ENCODE measurements at regions not wholly inside any gene's neighbourhood (a gene's known extent, or its start where the extent isn't known, plus 50 kb on each side); places are given as distances from the start of the nearest gene placed in this dataset.

DNA sequence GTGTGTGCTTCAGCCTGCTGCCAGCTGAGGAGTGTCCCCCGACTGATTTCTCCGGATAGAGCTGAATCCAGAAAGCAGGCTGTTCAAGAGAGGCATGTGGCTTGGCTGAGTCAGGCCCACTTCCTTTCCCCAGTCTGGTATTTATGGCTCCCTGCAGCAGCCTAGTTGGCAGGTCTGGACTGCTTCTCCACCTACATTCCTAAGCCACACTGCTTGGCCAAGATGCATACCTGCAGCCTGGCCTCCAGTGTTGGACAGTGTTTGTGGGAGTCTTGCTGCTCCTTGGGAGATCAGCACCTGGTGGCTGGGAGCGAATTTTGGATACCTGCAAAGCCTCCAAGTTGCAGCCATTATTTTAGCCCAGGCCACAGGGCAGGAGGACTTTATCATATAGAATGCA is 670.8 kb downstream of the ACTL7B start:
- no peaks in the 10 kb centered on the region for H3K36me3 ChIP-seq (ENCODE audit: insufficient read depth, low read length)

DNA sequence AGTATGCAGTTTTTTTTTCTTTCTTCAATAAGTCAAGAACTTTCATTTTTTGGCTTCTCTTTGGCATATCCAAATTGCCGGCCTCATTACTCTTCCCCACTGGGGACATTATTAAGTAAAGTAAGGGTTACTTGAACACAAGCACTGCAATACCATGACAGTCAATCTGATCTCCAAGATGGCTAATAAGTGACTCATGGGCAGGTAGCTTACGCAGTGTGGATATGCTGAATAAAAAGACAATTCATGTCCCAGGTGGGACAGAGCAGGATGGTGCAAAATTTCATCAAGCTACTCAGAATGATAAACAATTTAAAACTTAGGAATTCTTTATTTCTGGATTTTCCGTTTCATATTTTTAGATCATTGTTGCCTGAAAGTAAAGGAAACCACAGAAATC is 671.8 kb downstream of the ACTL7B start:
- no peak overlapping the region for H3K9ac ChIP-seq (ENCODE audit: low read depth, low read length)
- no peaks in the 10 kb centered on the region for H3K36me3 ChIP-seq (ENCODE audit: insufficient read depth, low read length)
- H3K9me3 ChIP-seq (ENCODE audit: control insufficient read depth, insufficient read depth, low read length), result no peaks in the 10 kb centered on the region
- peaks cover 3% of the 10 kb centered on the region; the same call in 1 of the 2 replicates for H3K4me1 ChIP-seq (ENCODE audit: insufficient read depth, low read length)

More for the DNA sequence above, 670.8 kb downstream of the ACTL7B start:
- Histone ChIP-seq H3K4me1 (ENCODE audit: insufficient read depth, low read length) (peaks cover 3% of the 10 kb centered on the region; the same call in 1 of the 2 replicates), H3K9me3 (ENCODE audit: control insufficient read depth, insufficient read depth, low read length) (no peaks in the 10 kb centered on the region), H3K9ac (ENCODE audit: low read depth, low read length) (no peak overlapping the region)

DNA sequence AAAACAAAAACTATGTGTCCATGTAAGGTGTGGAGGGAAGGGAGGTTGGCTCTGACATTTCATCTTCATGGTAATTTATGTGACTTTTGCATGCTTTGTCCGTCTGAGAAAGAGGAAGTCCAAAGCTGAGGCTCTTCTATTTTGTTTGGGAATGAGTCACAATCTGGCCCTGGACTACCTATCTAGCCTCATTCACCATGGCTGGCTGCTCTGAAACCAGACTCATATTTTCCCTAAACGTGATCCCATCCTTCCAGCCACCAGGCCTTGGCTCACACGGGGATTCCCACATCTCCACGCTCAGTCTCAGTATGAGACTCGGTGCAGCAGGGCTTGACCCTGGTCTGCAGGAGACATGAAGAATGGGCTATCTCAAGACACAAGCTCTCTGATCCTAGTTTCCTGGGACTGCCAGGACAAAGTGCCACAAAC is 672.8 kb downstream of the ACTL7B start:
- Histone ChIP-seq H3K9me3 (ENCODE audit: control insufficient read depth, insufficient read depth, low read length) (no peaks in the 10 kb centered on the region), H3K4me1 (ENCODE audit: insufficient read depth, low read length) (no peaks in the 10 kb centered on the region), H3K9ac (ENCODE audit: low read depth, low read length) (no peak overlapping the region), H3K36me3 (ENCODE audit: insufficient read depth, low read length) (no peaks in the 10 kb centered on the region)

DNA sequence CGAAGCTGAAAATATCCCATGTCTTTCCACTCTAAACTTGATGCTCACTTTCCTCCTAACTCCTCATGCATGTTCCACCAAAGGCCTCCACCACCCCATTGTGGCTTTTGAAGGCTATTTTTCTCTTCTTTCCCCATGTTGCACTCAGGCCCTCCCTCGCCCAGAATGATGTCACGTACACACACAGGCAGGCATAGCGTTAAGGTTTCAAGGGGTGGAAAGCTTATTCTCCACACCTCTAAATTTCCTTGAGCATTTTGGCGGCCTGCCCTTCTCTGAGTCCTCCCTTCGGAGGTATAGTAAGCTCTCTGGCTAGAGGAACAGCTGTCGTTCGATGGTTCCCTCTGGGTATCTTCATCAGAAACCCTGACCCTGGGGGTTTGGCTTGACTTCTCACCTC is 673.5 kb downstream of the ACTL7B start:
- H3K9me3 ChIP-seq (ENCODE audit: control insufficient read depth, insufficient read depth, low read length), result no peaks in the 10 kb centered on the region
- no peaks in the 10 kb centered on the region for H3K36me3 ChIP-seq (ENCODE audit: insufficient read depth, low read length)
- H3K4me1 ChIP-seq (ENCODE audit: insufficient read depth, low read length), result no peaks in the 10 kb centered on the region
- no peak overlapping the region for H3K9ac ChIP-seq (ENCODE audit: low read depth, low read length)

DNA sequence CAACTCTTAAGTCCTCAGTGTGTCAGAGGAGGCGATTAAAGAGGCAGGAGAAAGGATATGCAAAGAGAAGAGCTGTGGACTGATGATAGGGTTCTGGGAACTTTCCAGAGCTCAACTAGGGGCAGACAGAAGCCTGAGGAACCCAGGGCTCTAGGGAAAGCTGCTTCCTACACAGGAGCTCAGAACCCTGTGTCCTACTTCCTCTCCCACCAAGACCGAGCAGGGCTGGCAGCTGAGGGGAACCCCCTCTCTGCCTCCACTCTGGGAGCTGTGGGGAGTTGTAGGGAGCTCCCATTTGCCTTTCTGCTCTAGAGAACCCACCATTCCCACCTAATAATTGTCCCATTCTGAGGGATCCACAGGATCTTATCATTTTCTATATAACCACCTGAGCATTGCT is 674.3 kb downstream of the ACTL7B start:
- H3K9ac ChIP-seq (ENCODE audit: low read depth, low read length), result no peak overlapping the region
- no peaks in the 10 kb centered on the region for H3K9me3 ChIP-seq (ENCODE audit: control insufficient read depth, insufficient read depth, low read length)
- H3K36me3 ChIP-seq (ENCODE audit: insufficient read depth, low read length), result no peaks in the 10 kb centered on the region
- no peaks in the 10 kb centered on the region for H3K4me1 ChIP-seq (ENCODE audit: insufficient read depth, low read length)

DNA sequence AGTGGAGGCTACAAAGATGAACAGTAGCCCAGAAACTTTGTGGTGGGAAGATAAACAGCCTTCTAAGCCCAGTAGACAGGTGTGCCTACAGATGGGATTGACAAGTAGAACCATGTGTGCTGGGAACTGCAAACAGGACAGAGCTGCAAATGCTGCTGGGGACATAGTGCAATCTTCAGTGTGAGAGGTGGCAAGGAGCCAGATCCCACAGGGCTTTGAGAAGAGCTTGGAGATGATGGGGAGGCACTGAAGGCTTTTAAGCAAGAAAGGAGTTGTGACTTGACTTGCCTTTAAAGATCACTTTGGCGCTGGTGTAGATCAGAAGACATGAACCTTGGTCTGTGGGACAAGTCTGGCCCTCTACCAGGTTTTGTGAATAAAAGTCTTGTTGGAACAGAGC is 675.2 kb downstream of the ACTL7B start:
- no peaks in the 10 kb centered on the region for H3K4me1 ChIP-seq (ENCODE audit: insufficient read depth, low read length)
- H3K9me3 ChIP-seq (ENCODE audit: control insufficient read depth, insufficient read depth, low read length), result no peaks in the 10 kb centered on the region
- no peaks in the 10 kb centered on the region for H3K36me3 ChIP-seq (ENCODE audit: insufficient read depth, low read length)
- no peak overlapping the region for H3K9ac ChIP-seq (ENCODE audit: low read depth, low read length)

DNA sequence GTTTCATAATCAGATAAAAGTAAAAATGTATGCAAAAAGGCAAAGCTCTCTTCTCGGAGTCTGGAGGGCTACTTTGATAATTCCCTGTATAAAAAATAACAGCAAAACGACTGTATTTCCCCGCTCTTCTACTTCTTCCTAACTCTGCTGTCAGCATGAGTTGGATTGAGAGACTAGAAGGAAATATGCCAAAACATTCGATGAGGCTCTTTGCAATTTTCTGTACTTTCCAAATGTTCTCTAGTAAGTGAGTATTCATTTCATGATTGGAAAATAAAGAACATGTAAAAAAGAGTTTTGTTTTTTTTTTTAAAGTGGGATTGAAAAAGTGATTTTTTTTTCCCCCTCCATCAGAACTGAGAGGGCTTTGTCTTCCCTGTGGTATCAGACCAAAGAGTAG is 677.5 kb downstream of the ACTL7B start:
- Histone ChIP-seq H3K36me3 (ENCODE audit: insufficient read depth, low read length) (no peaks in the 10 kb centered on the region), H3K9ac (ENCODE audit: low read depth, low read length) (no peak overlapping the region), H3K9me3 (ENCODE audit: control insufficient read depth, insufficient read depth, low read length) (no peaks in the 10 kb centered on the region), H3K4me1 (ENCODE audit: insufficient read depth, low read length) (no peaks in the 10 kb centered on the region)

DNA sequence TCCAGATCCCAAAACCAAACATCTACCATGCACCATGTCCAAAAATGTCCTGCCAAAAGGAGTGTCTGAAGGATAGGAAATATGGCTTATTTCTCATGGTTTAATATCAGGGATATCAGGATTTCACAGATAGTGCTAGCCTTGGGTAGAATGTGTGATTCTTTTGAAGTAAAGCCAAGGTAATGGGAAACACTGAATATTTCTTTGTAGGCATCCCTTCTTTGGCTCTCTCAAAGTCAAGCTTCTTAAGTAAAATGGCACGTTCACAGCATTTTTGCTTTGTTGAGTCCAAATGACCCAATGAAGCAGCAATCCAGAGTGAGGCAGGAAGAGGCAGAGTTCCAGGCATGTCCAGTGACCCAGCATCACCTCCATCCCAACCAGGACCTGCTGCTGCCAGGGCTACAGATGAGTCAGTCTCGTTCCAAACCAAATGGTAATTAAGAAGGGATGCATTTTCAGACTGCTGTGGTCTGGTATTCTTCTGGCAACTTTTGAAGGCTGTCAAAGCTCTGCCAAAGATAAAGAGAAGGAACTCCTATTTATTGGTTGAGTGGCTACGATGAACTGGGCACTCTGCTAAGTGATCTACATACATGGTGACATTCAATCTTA is 678.8 kb upstream of the KLF4 start:
- no peaks in the 10 kb centered on the region for H3K4me1 ChIP-seq (ENCODE audit: insufficient read depth, low read length)
- H3K36me3 ChIP-seq (ENCODE audit: insufficient read depth, low read length), result no peaks in the 10 kb centered on the region
- no peak overlapping the region for H3K9ac ChIP-seq (ENCODE audit: low read depth, low read length)

DNA sequence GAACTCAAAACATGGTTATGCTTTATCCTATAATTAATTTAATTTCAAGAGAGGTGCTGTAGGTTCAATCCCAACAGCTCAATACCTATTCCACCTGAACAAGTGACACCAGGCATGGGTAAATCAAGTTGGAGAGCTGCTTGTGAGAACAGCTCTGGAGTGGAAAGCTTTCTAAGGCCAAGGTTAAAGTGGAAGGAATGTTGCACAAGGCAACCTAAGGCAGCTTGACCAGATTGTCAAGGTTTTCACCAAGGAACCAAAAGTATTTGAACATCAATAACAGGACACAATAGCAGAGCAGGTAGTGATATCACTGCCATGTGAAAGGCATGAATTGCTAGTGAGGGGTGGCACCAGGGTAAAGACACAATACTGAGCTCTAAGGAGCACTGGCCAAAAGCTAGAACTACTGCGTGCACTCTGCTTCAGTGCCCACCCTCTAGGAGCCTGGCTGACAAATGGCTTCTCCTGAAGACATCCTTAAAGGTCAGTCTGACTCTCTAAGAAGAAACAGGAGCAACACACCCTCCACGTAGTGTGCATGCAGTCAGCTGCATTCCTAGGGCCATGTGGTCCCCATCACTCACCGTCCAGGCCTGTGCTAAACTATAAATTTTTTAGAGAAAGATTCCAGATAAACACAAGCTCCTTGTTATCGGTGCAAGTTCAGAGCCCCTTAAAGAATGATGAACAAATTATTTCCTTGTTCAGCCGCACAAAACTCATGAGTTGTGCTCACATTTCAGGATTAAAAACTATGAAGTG is 677.7 kb upstream of the KLF4 start:
- Histone ChIP-seq H3K9ac (ENCODE audit: low read depth, low read length) (no peak overlapping the region), H3K36me3 (ENCODE audit: insufficient read depth, low read length) (no peaks in the 10 kb centered on the region), H3K9me3 (ENCODE audit: control insufficient read depth, insufficient read depth, low read length) (no peaks in the 10 kb centered on the region), H3K4me1 (ENCODE audit: insufficient read depth, low read length) (no peaks in the 10 kb centered on the region)

More for the DNA sequence above, 678.8 kb upstream of the KLF4 start:
- no peaks in the 10 kb centered on the region for H3K9me3 ChIP-seq (ENCODE audit: control insufficient read depth, insufficient read depth, low read length)

DNA sequence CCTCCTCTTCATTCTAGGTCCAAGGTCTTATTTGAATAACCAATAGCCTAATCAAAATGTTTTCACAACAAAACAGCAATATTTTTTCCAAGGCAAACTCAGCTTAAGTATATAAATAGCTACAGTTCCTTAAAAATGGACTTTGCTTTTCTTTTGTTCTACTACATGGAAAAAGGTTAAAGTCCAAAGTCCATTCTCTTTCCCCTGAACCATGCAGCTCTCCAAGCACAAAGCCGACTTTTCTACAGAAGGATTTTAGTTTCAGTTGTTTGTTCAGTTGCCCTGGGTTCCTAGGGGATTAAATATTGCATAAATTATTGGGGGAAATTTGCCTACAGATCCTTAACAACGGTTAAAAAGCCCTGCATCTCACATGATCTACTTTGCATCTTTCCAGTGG is 677.0 kb upstream of the KLF4 start:
- Histone ChIP-seq H3K4me1 (ENCODE audit: insufficient read depth, low read length) (no peaks in the 10 kb centered on the region), H3K9me3 (ENCODE audit: control insufficient read depth, insufficient read depth, low read length) (no peaks in the 10 kb centered on the region), H3K36me3 (ENCODE audit: insufficient read depth, low read length) (no peaks in the 10 kb centered on the region), H3K9ac (ENCODE audit: low read depth, low read length) (no peak overlapping the region)

DNA sequence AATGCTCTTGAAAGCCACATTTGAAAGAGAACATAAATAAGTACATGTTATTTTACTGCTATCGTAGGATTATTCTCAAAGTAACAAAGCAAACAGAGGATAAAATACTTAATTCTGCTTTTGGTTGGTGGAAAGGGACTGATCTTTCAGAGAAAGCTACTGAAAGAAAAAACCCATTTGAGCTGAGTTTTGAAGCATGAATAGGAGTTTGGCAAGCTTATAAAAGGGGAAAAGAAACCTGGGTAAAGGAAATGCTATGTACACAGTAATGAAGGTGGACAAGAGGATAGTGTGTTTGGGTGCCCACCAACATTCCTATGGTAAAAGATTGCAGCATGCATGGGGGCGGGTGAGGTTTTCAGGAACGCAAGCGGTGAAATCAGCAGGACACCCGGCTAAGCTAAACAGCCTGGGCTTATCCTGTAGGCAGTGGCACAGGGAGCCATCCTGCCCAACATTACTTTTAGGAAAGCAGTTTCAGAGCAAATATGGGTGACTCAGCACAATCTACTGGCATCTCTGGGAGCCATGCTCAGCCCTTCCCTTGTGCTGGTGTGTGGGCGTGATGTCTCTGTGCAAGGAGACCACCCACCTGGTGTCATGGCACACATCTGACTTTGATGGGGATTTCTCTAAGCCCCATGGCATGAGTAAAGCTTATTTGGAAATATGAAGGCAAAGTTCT is 673.9 kb upstream of the KLF4 start:
- no peaks in the 10 kb centered on the region for H3K4me1 ChIP-seq (ENCODE audit: insufficient read depth, low read length)
- no peaks in the 10 kb centered on the region for H3K36me3 ChIP-seq (ENCODE audit: insufficient read depth, low read length)
- no peaks in the 10 kb centered on the region for H3K9me3 ChIP-seq (ENCODE audit: control insufficient read depth, insufficient read depth, low read length)
- H3K9ac ChIP-seq (ENCODE audit: low read depth, low read length), result no peak overlapping the region

DNA sequence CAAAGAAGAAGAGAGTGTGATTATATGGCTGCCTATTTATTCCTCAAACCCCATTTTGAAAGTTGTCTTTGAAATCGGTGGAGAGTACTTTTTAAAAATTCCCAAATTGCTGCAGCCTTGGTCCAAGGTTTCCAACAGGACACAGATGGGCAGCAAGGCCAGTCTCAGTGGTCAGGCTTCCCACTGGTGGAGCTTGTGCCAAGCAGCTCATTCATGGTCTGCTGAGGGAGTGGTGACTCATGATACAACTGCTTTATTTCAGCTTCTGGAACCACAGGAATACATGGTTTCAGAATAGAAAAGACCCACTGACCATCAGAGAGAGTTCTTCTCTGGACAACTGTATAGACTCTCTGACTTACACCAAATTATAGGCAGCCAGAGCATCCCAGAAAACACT is 673.1 kb upstream of the KLF4 start:
- no peaks in the 10 kb centered on the region for H3K4me1 ChIP-seq (ENCODE audit: insufficient read depth, low read length)
- no peaks in the 10 kb centered on the region for H3K9me3 ChIP-seq (ENCODE audit: control insufficient read depth, insufficient read depth, low read length)
- no peak overlapping the region for H3K9ac ChIP-seq (ENCODE audit: low read depth, low read length)
- no peaks in the 10 kb centered on the region for H3K36me3 ChIP-seq (ENCODE audit: insufficient read depth, low read length)

DNA sequence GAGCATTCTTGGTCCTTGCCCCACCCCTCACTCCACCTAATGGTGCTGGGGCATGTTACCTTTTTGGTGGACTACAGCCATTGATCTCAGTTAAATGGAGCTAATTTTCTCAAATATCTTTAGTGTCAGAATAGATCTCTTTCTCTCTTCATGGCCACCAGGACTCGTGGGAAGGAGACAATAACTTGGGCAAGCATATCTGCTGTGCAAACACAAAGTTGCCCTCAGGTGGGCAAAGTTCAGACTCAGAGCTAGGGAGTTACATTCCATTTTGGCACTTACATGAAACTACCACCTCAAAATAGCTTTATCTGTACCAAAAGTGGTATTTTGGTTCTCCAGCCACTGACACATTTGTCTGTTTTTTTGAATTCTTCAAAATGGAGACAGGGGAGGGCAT is 671.9 kb upstream of the KLF4 start:
- H3K4me1 ChIP-seq (ENCODE audit: insufficient read depth, low read length), result no peaks in the 10 kb centered on the region
- H3K36me3 ChIP-seq (ENCODE audit: insufficient read depth, low read length), result no peaks in the 10 kb centered on the region
- no peak overlapping the region for H3K9ac ChIP-seq (ENCODE audit: low read depth, low read length)

DNA sequence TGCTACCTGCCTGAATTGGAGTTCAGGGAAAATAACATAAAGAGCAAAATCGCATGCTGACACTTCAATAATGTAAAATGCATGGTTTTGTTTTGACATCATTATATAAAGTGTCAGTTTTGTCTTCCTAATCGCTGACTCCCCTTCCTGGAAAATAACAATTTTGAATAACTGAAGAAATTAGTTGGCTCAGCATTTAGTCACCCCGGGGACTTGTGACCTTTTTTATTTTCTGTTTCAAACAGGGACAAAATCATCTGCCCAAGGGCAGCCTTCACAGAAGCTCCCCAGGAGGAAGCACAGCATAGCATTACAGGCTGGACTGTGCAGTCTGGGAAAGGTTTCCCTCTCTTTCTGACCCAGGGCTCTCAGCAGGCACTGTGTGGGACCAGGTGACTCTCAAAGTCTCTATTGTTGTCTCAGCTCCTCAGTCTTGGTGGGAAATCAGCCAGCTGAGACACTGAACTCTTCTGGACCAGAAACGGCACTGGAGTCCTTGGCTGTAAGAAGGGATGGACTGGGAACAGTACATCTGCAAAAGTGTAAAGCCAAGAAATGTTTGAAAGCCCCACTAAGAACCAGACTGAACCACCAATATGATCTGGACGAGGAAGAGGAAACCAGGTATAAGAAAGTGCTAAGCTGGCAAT is 671.3 kb upstream of the KLF4 start:
- Histone ChIP-seq H3K9ac (ENCODE audit: low read depth, low read length) (no peak overlapping the region), H3K36me3 (ENCODE audit: insufficient read depth, low read length) (no peaks in the 10 kb centered on the region), H3K9me3 (ENCODE audit: control insufficient read depth, insufficient read depth, low read length) (no peaks in the 10 kb centered on the region), H3K4me1 (ENCODE audit: insufficient read depth, low read length) (no peaks in the 10 kb centered on the region)

More for the DNA sequence above, 671.9 kb upstream of the KLF4 start:
- no peaks in the 10 kb centered on the region for H3K9me3 ChIP-seq (ENCODE audit: control insufficient read depth, insufficient read depth, low read length)

All from ES-I3 (cell line).